ENCODE measurements at regions not wholly inside any gene's neighbourhood (a gene's known extent, or its start where the extent isn't known, plus 50 kb on each side); places are given as distances from the start of the nearest gene placed in this dataset.

DNA sequence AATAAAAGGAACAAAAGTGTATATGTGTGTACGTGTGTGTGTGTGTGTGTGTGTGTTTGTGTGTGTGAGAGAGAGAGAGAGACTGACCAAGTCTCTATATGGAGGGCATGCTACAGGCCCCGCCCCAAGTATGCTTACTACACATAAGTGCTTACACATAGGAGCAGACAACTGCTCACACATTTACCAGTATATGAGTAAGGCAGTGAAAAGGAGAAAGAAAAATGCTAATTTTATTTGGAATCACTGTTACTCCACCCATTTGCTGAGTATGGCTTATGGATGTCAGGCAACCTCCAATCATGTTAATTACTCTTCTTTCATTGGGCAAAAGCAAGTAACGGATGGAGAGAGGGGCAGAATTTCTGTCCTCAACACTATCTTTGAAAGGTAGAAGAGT lies 107.6 kb upstream of the STK26 start:
- Histone ChIP-seq H3K4me2 (ENCODE audit: low read length) (no peak overlapping the region), H3K9ac (no peak overlapping the region), H2AFZ (no peak overlapping the region), H3K27me3 (ENCODE audit: control insufficient read depth, insufficient read depth, low read length) (no peaks in the 10 kb centered on the region), H3K79me2 (no peaks in the 10 kb centered on the region), H3K27ac (no peak overlapping the region), H3K9me3 (ENCODE audit: control insufficient read depth, low read length) (peaks cover 4% of the 10 kb centered on the region), H3K36me3 (ENCODE audit: control insufficient read depth, insufficient read depth, low read length) (no peaks in the 10 kb centered on the region), H3K4me3 (ENCODE audit: low read depth, low read length) (no peak overlapping the region), H3K4me1 (no peaks in the 10 kb centered on the region)
- TF ChIP-seq, protein P1, sequence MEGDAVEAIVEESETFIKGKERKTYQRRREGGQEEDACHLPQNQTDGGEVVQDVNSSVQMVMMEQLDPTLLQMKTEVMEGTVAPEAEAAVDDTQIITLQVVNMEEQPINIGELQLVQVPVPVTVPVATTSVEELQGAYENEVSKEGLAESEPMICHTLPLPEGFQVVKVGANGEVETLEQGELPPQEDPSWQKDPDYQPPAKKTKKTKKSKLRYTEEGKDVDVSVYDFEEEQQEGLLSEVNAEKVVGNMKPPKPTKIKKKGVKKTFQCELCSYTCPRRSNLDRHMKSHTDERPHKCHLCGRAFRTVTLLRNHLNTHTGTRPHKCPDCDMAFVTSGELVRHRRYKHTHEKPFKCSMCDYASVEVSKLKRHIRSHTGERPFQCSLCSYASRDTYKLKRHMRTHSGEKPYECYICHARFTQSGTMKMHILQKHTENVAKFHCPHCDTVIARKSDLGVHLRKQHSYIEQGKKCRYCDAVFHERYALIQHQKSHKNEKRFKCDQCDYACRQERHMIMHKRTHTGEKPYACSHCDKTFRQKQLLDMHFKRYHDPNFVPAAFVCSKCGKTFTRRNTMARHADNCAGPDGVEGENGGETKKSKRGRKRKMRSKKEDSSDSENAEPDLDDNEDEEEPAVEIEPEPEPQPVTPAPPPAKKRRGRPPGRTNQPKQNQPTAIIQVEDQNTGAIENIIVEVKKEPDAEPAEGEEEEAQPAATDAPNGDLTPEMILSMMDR (IDR thresholded peaks at IDR 0.05), result no peak

DNA sequence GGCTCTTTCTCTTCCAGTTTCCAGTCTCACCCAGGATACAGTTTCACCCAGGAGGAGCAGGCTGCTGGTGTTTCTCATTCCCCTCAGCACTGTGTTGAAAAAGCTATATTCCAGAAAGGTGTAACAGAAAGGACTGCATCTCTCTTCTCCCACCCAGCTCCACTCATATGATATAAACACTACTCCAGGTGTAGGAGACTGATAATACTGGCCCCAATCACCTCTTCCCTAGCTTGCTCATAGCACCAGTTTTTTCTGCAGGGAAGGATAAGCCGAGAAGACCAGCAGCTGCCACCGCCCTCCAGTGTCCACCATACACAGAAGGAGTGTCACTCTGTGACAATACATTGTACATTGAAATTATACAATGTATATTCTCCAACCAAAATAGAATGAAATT lies 105.5 kb upstream of the STK26 start:
- no peaks in the 10 kb centered on the region for H3K4me1 ChIP-seq
- H3K79me2 ChIP-seq, result no peaks in the 10 kb centered on the region
- H2AFZ ChIP-seq, result no peak overlapping the region
- no peaks in the 10 kb centered on the region for H3K36me3 ChIP-seq (ENCODE audit: control insufficient read depth, insufficient read depth, low read length)
- H3K4me3 ChIP-seq (ENCODE audit: low read depth, low read length), result no peak overlapping the region
- H3K27ac ChIP-seq, result no peak overlapping the region
- TF ChIP-seq, protein P1 (IDR thresholded peaks at IDR 0.05), result no peak
- no peak overlapping the region for H3K9ac ChIP-seq
- H3K27me3 ChIP-seq (ENCODE audit: control insufficient read depth, insufficient read depth, low read length), result no peaks in the 10 kb centered on the region
- peaks cover 4% of the 10 kb centered on the region for H3K9me3 ChIP-seq (ENCODE audit: control insufficient read depth, low read length)
- H3K4me2 ChIP-seq (ENCODE audit: low read length), result no peak overlapping the region

DNA sequence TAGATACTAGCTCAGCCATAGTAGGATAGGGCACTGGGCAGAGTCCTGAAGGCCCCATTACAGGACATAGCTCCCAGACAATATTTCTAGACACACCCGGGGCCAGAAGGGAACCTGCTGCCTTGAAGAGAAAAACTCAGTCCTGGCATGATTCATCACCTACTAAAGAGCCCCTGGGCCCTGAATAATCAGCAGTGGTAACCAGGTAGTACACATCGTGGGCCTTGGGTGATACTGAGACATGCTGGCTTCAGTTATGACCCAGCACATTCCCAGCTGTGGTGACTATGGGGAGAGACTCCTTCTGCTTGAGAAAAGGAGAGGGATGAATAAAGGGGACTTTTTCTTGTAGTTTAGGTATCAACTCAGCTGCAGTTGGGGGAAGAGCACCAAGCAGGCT lies 104.3 kb upstream of the STK26 start:
- Histone ChIP-seq H3K27me3 (ENCODE audit: control insufficient read depth, insufficient read depth, low read length) (no peaks in the 10 kb centered on the region), H3K36me3 (ENCODE audit: control insufficient read depth, insufficient read depth, low read length) (no peaks in the 10 kb centered on the region), H3K9me3 (ENCODE audit: control insufficient read depth, low read length) (peaks cover 4% of the 10 kb centered on the region), H3K27ac (no peak overlapping the region), H3K79me2 (no peaks in the 10 kb centered on the region), H2AFZ (no peak overlapping the region), H3K4me1 (no peaks in the 10 kb centered on the region), H3K9ac (no peak overlapping the region), H3K4me2 (ENCODE audit: low read length) (no peak overlapping the region), H3K4me3 (ENCODE audit: low read depth, low read length) (no peak overlapping the region)
- TF ChIP-seq, protein P1 (IDR thresholded peaks at IDR 0.05), result no peak

DNA sequence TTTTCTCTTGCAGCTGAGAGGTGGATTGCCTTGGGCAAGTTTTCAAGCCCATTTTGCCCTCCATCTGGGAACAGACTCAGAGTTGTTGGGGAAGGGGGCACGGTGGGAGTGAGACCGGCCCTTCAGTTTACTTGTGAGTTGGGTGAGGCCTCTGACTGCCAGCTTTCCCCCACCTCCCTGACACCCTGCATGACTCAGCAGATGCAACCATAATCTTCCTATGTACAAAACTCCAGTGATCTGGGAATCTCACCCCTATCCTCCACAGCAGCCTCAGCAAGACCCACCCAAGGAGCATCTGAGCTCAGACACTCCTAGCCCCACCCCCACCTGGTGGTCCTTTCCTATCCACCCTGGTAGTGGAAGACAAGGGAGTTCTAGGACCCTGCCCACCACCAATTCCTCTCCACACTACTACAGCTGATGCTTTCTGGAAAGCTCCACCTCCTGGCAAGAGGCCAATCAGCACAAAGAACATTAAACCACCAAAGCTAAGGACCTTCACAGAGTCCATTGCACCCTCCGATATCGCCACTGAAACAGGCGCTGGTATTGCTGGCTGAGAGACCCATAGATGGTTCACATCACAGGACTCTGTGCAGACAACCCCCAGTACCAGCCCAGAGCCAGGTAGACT lies 99.4 kb upstream of the STK26 start:
- TF ChIP-seq, protein P1 (IDR thresholded peaks at IDR 0.05), result no peak
- H2AFZ ChIP-seq, result no peak overlapping the region

DNA sequence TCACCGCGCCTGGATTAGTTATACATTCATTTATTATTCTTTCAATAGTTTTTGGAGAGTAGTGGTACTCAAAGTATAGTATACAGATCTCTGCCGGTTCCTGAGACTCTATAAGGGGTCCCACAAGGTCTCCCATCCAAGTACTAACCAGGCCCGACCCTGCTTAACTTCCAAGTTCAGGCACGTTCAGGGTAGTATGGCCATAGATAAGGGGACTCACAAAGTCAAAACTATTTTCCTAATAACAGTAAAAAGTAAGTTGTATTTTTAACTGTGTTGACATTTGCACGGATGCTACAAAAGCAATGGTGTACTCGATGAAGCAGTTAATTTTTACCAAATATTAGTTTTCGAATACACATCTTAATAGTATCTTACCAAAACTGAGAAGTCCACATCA lies 84.4 kb upstream of the STK26 start:
- H3K27me3 ChIP-seq (ENCODE audit: control insufficient read depth, insufficient read depth, low read length), result no peaks in the 10 kb centered on the region
- no peak overlapping the region for H3K4me3 ChIP-seq (ENCODE audit: low read depth, low read length)
- H3K79me2 ChIP-seq, result no peaks in the 10 kb centered on the region
- H2AFZ ChIP-seq, result no peak overlapping the region
- TF ChIP-seq, protein P1 (IDR thresholded peaks at IDR 0.05), result no peak
- no peaks in the 10 kb centered on the region for H3K36me3 ChIP-seq (ENCODE audit: control insufficient read depth, insufficient read depth, low read length)
- H3K27ac ChIP-seq, result no peak overlapping the region
- no peak overlapping the region for H3K4me2 ChIP-seq (ENCODE audit: low read length)
- H3K9me3 ChIP-seq (ENCODE audit: control insufficient read depth, low read length), result no peaks in the 10 kb centered on the region
- no peak overlapping the region for H3K9ac ChIP-seq
- no peaks in the 10 kb centered on the region for H3K4me1 ChIP-seq

More for the DNA sequence above, 99.4 kb upstream of the STK26 start:
- no peak overlapping the region for H3K4me3 ChIP-seq (ENCODE audit: low read depth, low read length)
- no peak overlapping the region for H3K27ac ChIP-seq
- no peaks in the 10 kb centered on the region for H3K79me2 ChIP-seq
- H3K27me3 ChIP-seq (ENCODE audit: control insufficient read depth, insufficient read depth, low read length), result no peaks in the 10 kb centered on the region
- H3K4me1 ChIP-seq, result no peaks in the 10 kb centered on the region
- H3K36me3 ChIP-seq (ENCODE audit: control insufficient read depth, insufficient read depth, low read length), result no peaks in the 10 kb centered on the region
- H3K4me2 ChIP-seq (ENCODE audit: low read length), result no peak overlapping the region
- no peak overlapping the region for H3K9ac ChIP-seq
- no peaks in the 10 kb centered on the region for H3K9me3 ChIP-seq (ENCODE audit: control insufficient read depth, low read length)
